ENCODE measurements at regions not wholly inside any gene's neighbourhood (a gene's known extent, or its start where the extent isn't known, plus 50 kb on each side); places are given as distances from the start of the nearest gene placed in this dataset.

- no peak for TF ChIP-seq EZH2 (IDR thresholded peaks at IDR 0.05; ENCODE audit: insufficient read depth, poor library complexity, severe bottlenecking)
- no peak for TF ChIP-seq EZH2phosphoT487 (IDR thresholded peaks at IDR 0.05; ENCODE audit: insufficient read depth, low read depth)
Observed at GRCh38 chr2:18129348-18129747, 250.9 kb downstream of the KCNS3 start.

Data from GM23248 (cell line).